ENCODE measurements at regions not wholly inside any gene's neighbourhood (a gene's known extent, or its start where the extent isn't known, plus 50 kb on each side); places are given as distances from the start of the nearest gene placed in this dataset.

GRCh38 chr10:131563411-131563810, 251.9 kb upstream of the TCERG1L start:
- Histone ChIP-seq H3K27me3 (replicated peaks in 1 of 2; ENCODE audit: control insufficient read depth in 2 of 2, insufficient read depth in 2 of 2, low read length in 1 of 2) (no peaks in the 10 kb centered on the region), H3K79me2 (ENCODE audit: control insufficient read depth, insufficient read depth, low read length) (no peaks in the 10 kb centered on the region), H3K27ac (ENCODE audit: control insufficient read depth, insufficient read depth) (no peak overlapping the region), H3K9me3 (replicated peaks; ENCODE audit: control insufficient read depth, insufficient read depth, low read length) (no peaks in the 10 kb centered on the region), H3K9ac (ENCODE audit: control insufficient read depth, insufficient read depth, low read length) (no peak overlapping the region), H3K4me1 (ENCODE audit: control insufficient read depth, insufficient read depth, low read length) (no peaks in the 10 kb centered on the region), H3K36me3 (ENCODE audit: control insufficient read depth in 2 of 2, insufficient read depth in 2 of 2, low read length in 1 of 2) (no peaks in the 10 kb centered on the region), H4K20me1 (ENCODE audit: control insufficient read depth, insufficient read depth) (no peaks in the 10 kb centered on the region), H3K4me2 (ENCODE audit: control insufficient read depth, insufficient read depth) (no peak overlapping the region), H2AFZ (ENCODE audit: control insufficient read depth, low read depth, low read length) (no peak overlapping the region), H3K4me3 (no peak overlapping the region)
- 2% methylated on average over 2 of the region's 2 CpGs for WGBS (ENCODE audit: insufficient coverage, insufficient replicate concordance, low lambda C conversion rate, missing lambda C conversion rate)
- ChIA-PET SMC1A (ENCODE audit: uncharacterized antibody, unreplicated experiment) (no interaction called here), POLR2A (no interaction called here), RAD21 (ENCODE audit: unreplicated experiment) (no interaction called here), CTCF (no interaction called here)
- FAIRE-seq (no peak), DNase-seq (ENCODE audit: low read depth, low spot score) (no peak), ATAC-seq (no peak)
- intact Hi-C loops (cut with micrococcal nuclease; ENCODE audit: unreplicated experiment): no loop called here
- BruUV-seq (replicated peaks): no TSS peak
- in situ Hi-C loops (cut with MboI): no loop called here
- no peak for TF ChIP-seq RBBP5 (conservative IDR thresholded peaks at IDR 0.05)
- no peak for TF ChIP-seq ZBTB11 (CRISPR knock-in tag; IDR thresholded peaks at IDR 0.05)
- no peak for TF ChIP-seq HCFC1 (IDR thresholded peaks at IDR 0.05; ENCODE audit: low read length)
- no peak for TF ChIP-seq NFYB (IDR thresholded peaks at IDR 0.05; ENCODE audit: insufficient read depth, low read depth, low read length)
- TF ChIP-seq CREM (IDR thresholded peaks at IDR 0.05; ENCODE audit: low read depth): no peak
- no peak for TF ChIP-seq NBN (IDR thresholded peaks at IDR 0.05)
- no peak for TF ChIP-seq MYC (IDR thresholded peaks at IDR 0.05; ENCODE audit: insufficient read depth, insufficient read length, insufficient replicate concordance, low read length, severe bottlenecking)
